PC-3 (cell line): ENCODE measurements at regions not wholly inside any gene's neighbourhood (a gene's known extent, or its start where the extent isn't known, plus 50 kb on each side); places are given as distances from the start of the nearest gene placed in this dataset.

Source experiments
- EZH2 ChIP-seq: fragments of 300-600 bp; sonication (generic); IDR thresholded peaks from one replicate; pipeline ENCODE4 v1.6.1; 2017; ENCODE audit warnings: antibody characterized with exemption, mild to moderate bottlenecking, low read length; ENCODE audit not compliant: unreplicated experiment
- EZH2phosphoT487 ChIP-seq: fragments of 300-600 bp; sonication (generic); IDR thresholded peaks from 2 replicates; pipeline ENCODE4 v1.6.1; 2018; ENCODE audit warnings: mild to moderate bottlenecking, antibody characterized with exemption, low read length, borderline replicate concordance
- TF ChIP-seq, protein P1 (sequence below): fragments of 300-600 bp; sonication (generic); conservative IDR thresholded peaks from 2 replicates; pipeline ENCODE4 v1.5.1; 2017; ENCODE audit warnings: antibody characterized with exemption, low read depth, mild to moderate bottlenecking, low read length

DNA sequence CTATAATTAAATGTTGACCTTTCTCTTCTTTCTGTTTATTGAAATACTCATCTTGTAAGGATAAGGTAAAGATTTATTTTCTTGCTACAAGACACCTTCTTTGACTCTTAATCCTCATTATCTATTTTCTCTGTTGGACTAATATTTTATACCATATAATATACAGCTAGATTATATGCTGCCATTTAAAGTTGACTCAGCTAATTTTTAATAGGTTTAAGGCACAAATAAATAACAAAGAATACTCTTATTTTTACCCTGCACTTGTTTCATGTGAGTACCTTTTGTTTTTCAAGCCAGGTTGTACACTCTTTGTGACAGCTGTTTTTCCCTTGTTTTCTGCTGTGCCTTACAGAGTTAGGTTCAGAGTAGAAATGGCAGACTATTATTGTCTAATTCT is 83.9 kb upstream of the ASCC3 start:
- TF ChIP-seq, protein P1, sequence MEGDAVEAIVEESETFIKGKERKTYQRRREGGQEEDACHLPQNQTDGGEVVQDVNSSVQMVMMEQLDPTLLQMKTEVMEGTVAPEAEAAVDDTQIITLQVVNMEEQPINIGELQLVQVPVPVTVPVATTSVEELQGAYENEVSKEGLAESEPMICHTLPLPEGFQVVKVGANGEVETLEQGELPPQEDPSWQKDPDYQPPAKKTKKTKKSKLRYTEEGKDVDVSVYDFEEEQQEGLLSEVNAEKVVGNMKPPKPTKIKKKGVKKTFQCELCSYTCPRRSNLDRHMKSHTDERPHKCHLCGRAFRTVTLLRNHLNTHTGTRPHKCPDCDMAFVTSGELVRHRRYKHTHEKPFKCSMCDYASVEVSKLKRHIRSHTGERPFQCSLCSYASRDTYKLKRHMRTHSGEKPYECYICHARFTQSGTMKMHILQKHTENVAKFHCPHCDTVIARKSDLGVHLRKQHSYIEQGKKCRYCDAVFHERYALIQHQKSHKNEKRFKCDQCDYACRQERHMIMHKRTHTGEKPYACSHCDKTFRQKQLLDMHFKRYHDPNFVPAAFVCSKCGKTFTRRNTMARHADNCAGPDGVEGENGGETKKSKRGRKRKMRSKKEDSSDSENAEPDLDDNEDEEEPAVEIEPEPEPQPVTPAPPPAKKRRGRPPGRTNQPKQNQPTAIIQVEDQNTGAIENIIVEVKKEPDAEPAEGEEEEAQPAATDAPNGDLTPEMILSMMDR, result no peak
- TF ChIP-seq EZH2 (no peak), EZH2phosphoT487 (no peak)
